ENCODE measurements at regions not wholly inside any gene's neighbourhood (a gene's known extent, or its start where the extent isn't known, plus 50 kb on each side); places are given as distances from the start of the nearest gene placed in this dataset.

DNA sequence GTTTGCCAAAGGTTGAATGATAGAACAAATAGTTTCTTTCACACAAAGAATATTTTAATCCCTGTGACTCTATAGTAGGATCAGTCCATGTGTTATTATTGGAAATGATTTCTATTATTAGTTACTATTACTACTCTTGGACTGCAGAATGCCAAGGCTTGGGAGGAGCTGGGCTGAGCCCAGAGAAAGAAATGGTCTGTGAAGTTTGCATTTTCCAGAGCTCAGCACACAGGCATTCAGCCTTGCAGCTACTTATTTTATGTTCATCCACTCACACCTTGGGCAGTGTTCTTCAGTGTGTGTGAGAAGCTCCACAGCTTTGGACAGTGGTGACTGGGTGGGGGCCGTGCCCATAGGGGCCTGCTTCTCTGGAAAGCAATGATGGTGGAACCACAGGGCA lies 583.1 kb downstream of the CCDC171 start:
- TF ChIP-seq, protein P1, sequence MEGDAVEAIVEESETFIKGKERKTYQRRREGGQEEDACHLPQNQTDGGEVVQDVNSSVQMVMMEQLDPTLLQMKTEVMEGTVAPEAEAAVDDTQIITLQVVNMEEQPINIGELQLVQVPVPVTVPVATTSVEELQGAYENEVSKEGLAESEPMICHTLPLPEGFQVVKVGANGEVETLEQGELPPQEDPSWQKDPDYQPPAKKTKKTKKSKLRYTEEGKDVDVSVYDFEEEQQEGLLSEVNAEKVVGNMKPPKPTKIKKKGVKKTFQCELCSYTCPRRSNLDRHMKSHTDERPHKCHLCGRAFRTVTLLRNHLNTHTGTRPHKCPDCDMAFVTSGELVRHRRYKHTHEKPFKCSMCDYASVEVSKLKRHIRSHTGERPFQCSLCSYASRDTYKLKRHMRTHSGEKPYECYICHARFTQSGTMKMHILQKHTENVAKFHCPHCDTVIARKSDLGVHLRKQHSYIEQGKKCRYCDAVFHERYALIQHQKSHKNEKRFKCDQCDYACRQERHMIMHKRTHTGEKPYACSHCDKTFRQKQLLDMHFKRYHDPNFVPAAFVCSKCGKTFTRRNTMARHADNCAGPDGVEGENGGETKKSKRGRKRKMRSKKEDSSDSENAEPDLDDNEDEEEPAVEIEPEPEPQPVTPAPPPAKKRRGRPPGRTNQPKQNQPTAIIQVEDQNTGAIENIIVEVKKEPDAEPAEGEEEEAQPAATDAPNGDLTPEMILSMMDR (IDR thresholded peaks at IDR 0.05; ENCODE audit: low read depth, low read length): no peak
- TF ChIP-seq EZH2phosphoT487 (IDR thresholded peaks at IDR 0.05; ENCODE audit: low read depth): no peak

All from OCI-LY3 (cell line).